GM19351 (cell line): ENCODE measurements at regions not wholly inside any gene's neighbourhood (a gene's known extent, or its start where the extent isn't known, plus 50 kb on each side); places are given as distances from the start of the nearest gene placed in this dataset.

ENCODE experiments used
- ATAC-seq: cut with Tn5 transposase; IDR thresholded peaks from one replicate; pipeline ENCODE4 v1.9.1; 2021; ENCODE audit warnings: mild to moderate bottlenecking, moderate library complexity; ENCODE audit not compliant: unreplicated experiment

GRCh38 chr7:91812388-91812787 lies 68.1 kb downstream of the MTERF1 start:
- no peak for ATAC-seq

- peak; percentile 84 for ATAC-seq
Observed at GRCh38 chr7:91814189-91814588, 66.3 kb downstream of the MTERF1 start.
